Chondrocyte (in vitro differentiated cells): ENCODE measurements at regions not wholly inside any gene's neighbourhood (a gene's known extent, or its start where the extent isn't known, plus 50 kb on each side); places are given as distances from the start of the nearest gene placed in this dataset.
A peak's percentile ranks its signal among the peaks of the same experiment; 100 is the strongest.

Source experiments
- DNase-seq: peaks from one replicate; pipeline ENCODE4 v3.0.0; 2021; ENCODE audit warnings: mixed read lengths, low spot score
- H3K27ac Mint-ChIP-seq: one replicate; pipeline ENCODE4 v1.8.0; 2021; ENCODE audit warnings: mild to moderate bottlenecking, moderate library complexity, mixed read lengths; ENCODE audit not compliant: unreplicated experiment
- H3K27me3 Mint-ChIP-seq: 2 replicates; pipeline ENCODE4 v1.8.0; 2021; ENCODE audit warnings: low read depth, mixed read lengths
- H3K36me3 Mint-ChIP-seq: 2 replicates; pipeline ENCODE4 v1.8.0; 2021; ENCODE audit warnings: low read depth, mixed read lengths
- H3K4me1 Mint-ChIP-seq: 2 replicates; pipeline ENCODE4 v1.8.0; 2021; ENCODE audit warnings: low read depth, mild to moderate bottlenecking, mixed read lengths
- H3K4me3 Mint-ChIP-seq: one replicate; pipeline ENCODE4 v1.8.0; 2021; ENCODE audit warnings: mild to moderate bottlenecking, moderate library complexity, mixed read lengths; ENCODE audit not compliant: unreplicated experiment
- H3K9me3 Mint-ChIP-seq: 2 replicates; pipeline ENCODE4 v1.8.0; 2021; ENCODE audit warnings: low read depth, mixed read lengths
- TF ChIP-seq, protein P1 (sequence below): fragments of 200-600 bp; sonication (generic); IDR thresholded peaks from 2 replicates; pipeline ENCODE4 v1.5.0; 2021; ENCODE audit warnings: antibody characterized with exemption, mild to moderate bottlenecking, moderate library complexity

DNA sequence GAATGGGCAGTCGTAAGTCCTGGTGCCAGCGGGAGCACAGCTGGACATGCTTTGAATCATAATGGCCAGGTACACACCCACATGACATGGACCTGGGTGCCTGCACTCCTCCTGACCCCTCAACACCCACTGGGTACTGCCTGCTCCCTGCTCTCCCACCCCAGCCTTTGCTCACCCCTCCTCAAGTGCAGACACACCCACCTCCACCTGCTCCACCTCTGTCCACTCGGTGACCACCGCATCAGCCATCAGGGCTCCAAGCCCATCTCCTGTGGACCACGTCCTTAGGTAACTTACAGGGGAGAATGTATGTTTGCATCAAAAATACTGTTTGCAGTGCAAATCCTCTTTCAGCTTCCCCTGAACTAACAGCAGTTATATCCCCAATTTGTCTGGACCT lies 214.6 kb downstream of the BRD1 start:
- TF ChIP-seq, protein P1, sequence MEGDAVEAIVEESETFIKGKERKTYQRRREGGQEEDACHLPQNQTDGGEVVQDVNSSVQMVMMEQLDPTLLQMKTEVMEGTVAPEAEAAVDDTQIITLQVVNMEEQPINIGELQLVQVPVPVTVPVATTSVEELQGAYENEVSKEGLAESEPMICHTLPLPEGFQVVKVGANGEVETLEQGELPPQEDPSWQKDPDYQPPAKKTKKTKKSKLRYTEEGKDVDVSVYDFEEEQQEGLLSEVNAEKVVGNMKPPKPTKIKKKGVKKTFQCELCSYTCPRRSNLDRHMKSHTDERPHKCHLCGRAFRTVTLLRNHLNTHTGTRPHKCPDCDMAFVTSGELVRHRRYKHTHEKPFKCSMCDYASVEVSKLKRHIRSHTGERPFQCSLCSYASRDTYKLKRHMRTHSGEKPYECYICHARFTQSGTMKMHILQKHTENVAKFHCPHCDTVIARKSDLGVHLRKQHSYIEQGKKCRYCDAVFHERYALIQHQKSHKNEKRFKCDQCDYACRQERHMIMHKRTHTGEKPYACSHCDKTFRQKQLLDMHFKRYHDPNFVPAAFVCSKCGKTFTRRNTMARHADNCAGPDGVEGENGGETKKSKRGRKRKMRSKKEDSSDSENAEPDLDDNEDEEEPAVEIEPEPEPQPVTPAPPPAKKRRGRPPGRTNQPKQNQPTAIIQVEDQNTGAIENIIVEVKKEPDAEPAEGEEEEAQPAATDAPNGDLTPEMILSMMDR = no peak
- Mint-ChIP-seq H3K9me3 (peaks cover 13% of the 10 kb centered on the region), H3K4me1 (no peaks in the 10 kb centered on the region)

GRCh38 chr22:49609207-49609876 lies 218.3 kb downstream of the BRD1 start:
- no peak overlapping the region for H3K27ac Mint-ChIP-seq
- no peak overlapping the region for H3K4me3 Mint-ChIP-seq
- no peaks in the 10 kb centered on the region for H3K4me1 Mint-ChIP-seq
- peaks cover 5% of the 10 kb centered on the region for H3K36me3 Mint-ChIP-seq
- no peaks in the 10 kb centered on the region for H3K27me3 Mint-ChIP-seq
- DNase-seq = peak; percentile 86
- TF ChIP-seq, protein P1 = no peak
- peaks cover 24% of the 10 kb centered on the region for H3K9me3 Mint-ChIP-seq

More for the DNA sequence above, 214.6 kb downstream of the BRD1 start:
- H3K36me3 Mint-ChIP-seq = no peaks in the 10 kb centered on the region
- no peak for DNase-seq
- no peak overlapping the region for H3K27ac Mint-ChIP-seq
- H3K4me3 Mint-ChIP-seq = no peak overlapping the region
- peaks cover 2% of the 10 kb centered on the region for H3K27me3 Mint-ChIP-seq

DNA sequence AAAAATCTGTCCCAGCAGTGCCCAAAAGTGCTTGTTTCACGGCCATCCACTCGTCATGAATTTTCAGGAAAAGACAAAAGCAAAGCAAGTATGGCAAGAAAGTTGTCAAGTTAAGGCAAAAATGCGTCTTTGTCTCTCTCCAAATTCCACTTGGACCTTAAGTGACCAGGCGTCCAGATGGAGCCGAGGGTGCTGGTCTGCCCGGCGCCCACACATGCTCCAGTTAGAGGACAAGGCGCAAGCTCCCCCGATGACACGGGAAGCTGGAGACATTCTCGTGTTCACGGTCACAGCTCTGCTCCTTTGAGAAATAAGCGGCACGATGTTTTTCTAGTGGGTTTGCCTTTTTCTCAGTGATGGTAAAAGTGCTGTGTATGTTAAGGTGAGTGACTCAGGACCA lies 219.0 kb downstream of the BRD1 start:
- H3K4me3 Mint-ChIP-seq = no peak overlapping the region
- TF ChIP-seq, protein P1 = no peak
- DNase-seq = no peak
- H3K4me1 Mint-ChIP-seq = no peaks in the 10 kb centered on the region
- no peaks in the 10 kb centered on the region for H3K27me3 Mint-ChIP-seq
- no peak overlapping the region for H3K27ac Mint-ChIP-seq
- peaks cover 31% of the 10 kb centered on the region for H3K9me3 Mint-ChIP-seq
- peaks cover 5% of the 10 kb centered on the region for H3K36me3 Mint-ChIP-seq

GRCh38 chr22:49608228-49608627 lies 219.4 kb downstream of the BRD1 start:
- H3K36me3 Mint-ChIP-seq = peaks cover 5% of the 10 kb centered on the region
- peak; percentile 65 for DNase-seq
- TF ChIP-seq, protein P1 = no peak
- H3K4me1 Mint-ChIP-seq = no peaks in the 10 kb centered on the region
- no peak overlapping the region for H3K4me3 Mint-ChIP-seq
- H3K9me3 Mint-ChIP-seq = peaks cover 30% of the 10 kb centered on the region
- no peak overlapping the region for H3K27ac Mint-ChIP-seq
- H3K27me3 Mint-ChIP-seq = no peaks in the 10 kb centered on the region

GRCh38 chr22:49607821-49608220 lies 219.9 kb downstream of the BRD1 start:
- H3K27me3 Mint-ChIP-seq = no peaks in the 10 kb centered on the region
- DNase-seq = peak; percentile 58
- peaks cover 5% of the 10 kb centered on the region for H3K36me3 Mint-ChIP-seq
- H3K27ac Mint-ChIP-seq = no peak overlapping the region
- no peak overlapping the region for H3K4me3 Mint-ChIP-seq
- no peaks in the 10 kb centered on the region for H3K4me1 Mint-ChIP-seq
- peaks cover 26% of the 10 kb centered on the region for H3K9me3 Mint-ChIP-seq
- TF ChIP-seq, protein P1 = no peak
